RWPE1 (cell line): ENCODE measurements at regions not wholly inside any gene's neighbourhood (a gene's known extent, or its start where the extent isn't known, plus 50 kb on each side); places are given as distances from the start of the nearest gene placed in this dataset.

Experiments used
- CTCF ChIA-PET: fragments of 350-600 bp; sonication (Branson Sonifier 250); formaldehyde crosslinking; extraction: SDS; loops from one replicate; lab custom pipeline; 2021; lab: Yijun Ruan, JAX
- POLR2A ChIA-PET: fragments of 400-600 bp; formaldehyde crosslinking; extraction: SDS; loops from one replicate; lab custom pipeline; 2020; ENCODE audit warnings: antibody characterized with exemption; ENCODE audit not compliant: low non-redundant PET; lab: Yijun Ruan, JAX
- DNase-seq: peaks from one replicate; pipeline ENCODE4 v3.0.0; 2012; ENCODE audit warnings: low spot score
- H3K27ac ChIP-seq: fragments of 450-650 bp; 2 replicates; pipeline ENCODE4 v1.5.1; 2017
- TF ChIP-seq, protein P1 (sequence below): fragments of 450-650 bp; conservative IDR thresholded peaks from 2 replicates; pipeline ENCODE4 v1.5.1; 2017; ENCODE audit warnings: low read depth, mild to moderate bottlenecking

DNA sequence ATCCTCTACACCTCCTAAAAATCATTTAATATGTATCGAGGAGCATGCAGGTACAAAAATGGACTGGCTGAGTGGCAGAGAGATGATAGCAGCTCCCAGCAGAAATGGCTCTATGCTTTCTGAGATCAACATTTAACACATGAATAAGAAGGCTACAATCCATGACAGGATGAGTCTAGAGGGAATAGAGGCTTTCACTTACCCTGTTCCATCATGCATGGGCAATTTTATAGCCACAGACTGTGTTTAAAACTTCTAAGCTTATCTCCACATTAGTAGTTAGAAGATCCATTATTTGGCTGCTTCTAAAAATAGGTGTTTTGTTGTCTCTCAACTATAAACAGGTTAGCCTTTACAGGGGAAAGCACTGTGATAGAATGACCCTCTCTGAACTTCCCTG lies 149.1 kb upstream of the ARHGAP28 start:
- CTCF ChIA-PET = no interaction called here
- TF ChIP-seq, protein P1, sequence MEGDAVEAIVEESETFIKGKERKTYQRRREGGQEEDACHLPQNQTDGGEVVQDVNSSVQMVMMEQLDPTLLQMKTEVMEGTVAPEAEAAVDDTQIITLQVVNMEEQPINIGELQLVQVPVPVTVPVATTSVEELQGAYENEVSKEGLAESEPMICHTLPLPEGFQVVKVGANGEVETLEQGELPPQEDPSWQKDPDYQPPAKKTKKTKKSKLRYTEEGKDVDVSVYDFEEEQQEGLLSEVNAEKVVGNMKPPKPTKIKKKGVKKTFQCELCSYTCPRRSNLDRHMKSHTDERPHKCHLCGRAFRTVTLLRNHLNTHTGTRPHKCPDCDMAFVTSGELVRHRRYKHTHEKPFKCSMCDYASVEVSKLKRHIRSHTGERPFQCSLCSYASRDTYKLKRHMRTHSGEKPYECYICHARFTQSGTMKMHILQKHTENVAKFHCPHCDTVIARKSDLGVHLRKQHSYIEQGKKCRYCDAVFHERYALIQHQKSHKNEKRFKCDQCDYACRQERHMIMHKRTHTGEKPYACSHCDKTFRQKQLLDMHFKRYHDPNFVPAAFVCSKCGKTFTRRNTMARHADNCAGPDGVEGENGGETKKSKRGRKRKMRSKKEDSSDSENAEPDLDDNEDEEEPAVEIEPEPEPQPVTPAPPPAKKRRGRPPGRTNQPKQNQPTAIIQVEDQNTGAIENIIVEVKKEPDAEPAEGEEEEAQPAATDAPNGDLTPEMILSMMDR = no peak
- POLR2A ChIA-PET = no interaction called here
- H3K27ac ChIP-seq = no peak overlapping the region
- no peak for DNase-seq

DNA sequence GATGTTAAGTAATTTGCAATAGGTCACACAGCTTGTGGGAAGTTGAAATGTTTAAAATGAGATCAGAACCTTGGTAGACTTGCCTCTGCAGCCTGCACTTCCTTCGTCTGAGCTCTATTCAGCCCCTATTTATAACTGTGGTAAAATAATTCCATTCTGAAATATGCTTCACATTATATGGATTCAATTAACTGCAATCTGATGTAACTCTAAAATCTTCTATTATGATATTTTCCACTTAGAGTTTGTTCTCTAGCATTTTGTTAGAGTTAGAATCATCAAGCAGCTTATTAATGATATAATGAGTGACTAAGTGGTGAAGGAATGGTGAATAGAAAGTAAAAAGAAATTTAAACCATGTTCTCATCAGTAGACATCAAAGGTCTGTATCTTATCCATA lies 139.6 kb upstream of the ARHGAP28 start:
- TF ChIP-seq, protein P1 = no peak
- CTCF ChIA-PET = no interaction called here
- POLR2A ChIA-PET = no interaction called here
- H3K27ac ChIP-seq = no peak overlapping the region
- no peak for DNase-seq

- ChIA-PET POLR2A (no interaction called here), CTCF (no interaction called here)
- no peak overlapping the region for H3K27ac ChIP-seq
- TF ChIP-seq, protein P1 = no peak
- no peak for DNase-seq
Observed at GRCh38 chr18:6590326-6590725, 139.2 kb upstream of the ARHGAP28 start.

GRCh38 chr18:6591491-6591890 lies 138.0 kb upstream of the ARHGAP28 start:
- H3K27ac ChIP-seq = no peak overlapping the region
- TF ChIP-seq, protein P1 = no peak
- POLR2A ChIA-PET = no interaction called here
- no peak for DNase-seq
- CTCF ChIA-PET = no interaction called here

DNA sequence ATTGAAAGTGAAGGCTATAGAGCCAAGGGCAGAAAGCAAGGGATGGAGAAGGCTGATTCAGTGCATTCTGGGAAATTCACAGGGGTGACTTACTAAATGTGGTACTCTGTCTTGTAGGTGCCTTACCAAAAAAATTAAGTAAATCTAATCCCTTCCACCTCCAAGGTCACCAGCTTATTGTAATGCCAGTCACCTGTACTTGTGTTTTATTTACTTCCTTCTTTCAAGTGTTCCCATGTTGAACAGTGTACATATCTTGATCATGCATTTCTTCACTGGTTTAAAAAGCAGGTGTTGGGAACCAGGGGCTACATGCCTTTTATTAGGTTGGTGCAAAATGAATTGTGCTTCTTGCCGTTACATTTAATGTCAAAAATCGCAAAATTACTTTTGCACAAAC lies 137.0 kb upstream of the ARHGAP28 start:
- POLR2A ChIA-PET = no interaction called here

GRCh38 chr18:6593142-6593885 lies 136.2 kb upstream of the ARHGAP28 start:
- ChIA-PET POLR2A (no interaction called here), CTCF (no interaction called here)
- H3K27ac ChIP-seq = no peak overlapping the region
- DNase-seq = no peak
- TF ChIP-seq, protein P1 = no peak

More for the DNA sequence above, 137.0 kb upstream of the ARHGAP28 start:
- TF ChIP-seq, protein P1 = no peak
- CTCF ChIA-PET = no interaction called here
- no peak overlapping the region for H3K27ac ChIP-seq
- DNase-seq = no peak
